A673 (cell line): ENCODE measurements at regions not wholly inside any gene's neighbourhood (a gene's known extent, or its start where the extent isn't known, plus 50 kb on each side); places are given as distances from the start of the nearest gene placed in this dataset.
A peak's percentile ranks its signal among the peaks of the same experiment; 100 is the strongest.
"Not testable (repeated sequence)": the region's sequence is repeated elsewhere in the genome, so short reads cannot be mapped to it uniquely, and the experiment has no call there.

Experiments used
- BruUV-seq: library from RNA; stranded (reverse); fragments of 400-500 nt; replicated peaks from 2 replicates; lab custom pipeline; 2021; lab: Mats Ljungman, UMichigan
- CTCF ChIA-PET: fragments of 300-600 bp; sonication (Branson Sonifier 250); formaldehyde crosslinking; loops from one replicate; lab custom pipeline; 2022; ENCODE audit warnings: antibody characterized with exemption; lab: Charles Lee
- POLR2A ChIA-PET: fragments of 300-600 bp; sonication (Branson Sonifier 250); formaldehyde crosslinking; loops from one replicate; lab custom pipeline; 2022; ENCODE audit warnings: antibody characterized with exemption; ENCODE audit not compliant: low non-redundant PET; lab: Charles Lee
- DNase-seq: peaks from one replicate; pipeline ENCODE4 v3.0.0-alpha.2; 2015; ENCODE audit warnings: low spot score
- H3K27ac ChIP-seq: fragments of 200-600 bp; sonication (generic); 2 replicates; pipeline ENCODE4 v1.5.1; 2016; ENCODE audit warnings: mixed run types, low read depth, mild to moderate bottlenecking, mixed read lengths, antibody characterized with exemption, low read length; ENCODE audit not compliant: poor library complexity, severe bottlenecking
- H3K27me3 ChIP-seq: fragments of 200-600 bp; sonication (generic); replicated peaks from 2 replicates; pipeline ENCODE4 v1.6.1; 2017; ENCODE audit warnings: mixed run types, low read depth, mild to moderate bottlenecking, mixed read lengths, antibody characterized with exemption, low read length; ENCODE audit not compliant: insufficient read depth, poor library complexity
- H3K36me3 ChIP-seq: fragments of 200-600 bp; sonication (generic); 2 replicates; pipeline ENCODE4 v1.6.1; 2016; ENCODE audit warnings: mixed run types, mild to moderate bottlenecking, mixed read lengths, antibody characterized with exemption, low read length; ENCODE audit not compliant: insufficient read depth, poor library complexity, severe bottlenecking
- H3K4me1 ChIP-seq: fragments of 200-600 bp; sonication (generic); 2 replicates; pipeline ENCODE4 v1.6.1; 2017; ENCODE audit warnings: mixed run types, mild to moderate bottlenecking, mixed read lengths, antibody characterized with exemption, low read length; ENCODE audit not compliant: insufficient read depth, poor library complexity, severe bottlenecking
- H3K4me3 ChIP-seq: fragments of 200-600 bp; sonication (generic); 2 replicates; pipeline ENCODE4 v1.5.1; 2016; ENCODE audit warnings: low read depth, mixed run types, mild to moderate bottlenecking, mixed read lengths, low read length; ENCODE audit not compliant: poor library complexity, severe bottlenecking
- H3K9me3 ChIP-seq: fragments of 200-600 bp; sonication (generic); 2 replicates; pipeline ENCODE4 v1.6.1; 2016; ENCODE audit warnings: mixed run types, low read depth, mild to moderate bottlenecking, mixed read lengths, antibody characterized with exemption, low read length; ENCODE audit not compliant: poor library complexity, severe bottlenecking
- EZH2 ChIP-seq: fragments of 200-600 bp; sonication (generic); IDR thresholded peaks from 2 replicates; pipeline ENCODE4 v1.6.1; 2017; ENCODE audit warnings: borderline replicate concordance, low read depth, mild to moderate bottlenecking, mixed read lengths, antibody characterized with exemption, low read length; ENCODE audit not compliant: poor library complexity, severe bottlenecking
- intact Hi-C: fragments of 100-400 bp; cut with micrococcal nuclease; formaldehyde crosslinking; loops from one replicate; pipeline ENCODE4 v1.10.0; 2022; ENCODE audit not compliant: unreplicated experiment
- TF ChIP-seq, protein P1 (sequence below): fragments of 300-800, 200-600 bp; sonication (generic); conservative IDR thresholded peaks from 2 replicates; pipeline ENCODE4 v1.5.1; 2017; ENCODE audit warnings: low read depth, mild to moderate bottlenecking, antibody characterized with exemption, low read length, moderate library complexity, mixed read lengths

DNA sequence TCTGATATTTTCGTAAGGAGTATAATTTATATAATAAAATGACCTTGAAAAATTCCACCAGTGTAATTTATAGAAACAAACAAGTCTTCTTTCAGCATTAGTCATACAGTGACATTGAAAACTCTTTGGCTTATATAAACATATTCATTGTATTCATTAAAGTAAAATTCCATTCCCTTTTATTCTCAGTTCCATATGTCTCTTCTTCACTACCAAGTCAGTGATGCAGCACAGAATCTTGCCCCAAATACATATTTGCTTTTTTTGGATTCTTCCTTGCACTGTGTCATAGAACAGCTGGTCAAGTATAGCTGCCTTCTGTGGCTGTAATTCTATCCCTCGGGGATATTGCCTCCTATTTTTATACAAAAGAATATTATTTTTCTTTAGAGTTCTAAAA lies 884.5 kb upstream of the POT1 start:
- no peaks in the 10 kb centered on the region for H3K4me1 ChIP-seq
- POLR2A ChIA-PET: no interaction called here
- intact Hi-C loops: no loop called here
- no peaks in the 10 kb centered on the region for H3K36me3 ChIP-seq
- DNase-seq: no peak
- CTCF ChIA-PET: no interaction called here
- H3K27ac ChIP-seq: no peak overlapping the region
- no peak overlapping the region for H3K4me3 ChIP-seq
- no peaks in the 10 kb centered on the region for H3K9me3 ChIP-seq
- TF ChIP-seq EZH2: no peak
- TF ChIP-seq, protein P1, sequence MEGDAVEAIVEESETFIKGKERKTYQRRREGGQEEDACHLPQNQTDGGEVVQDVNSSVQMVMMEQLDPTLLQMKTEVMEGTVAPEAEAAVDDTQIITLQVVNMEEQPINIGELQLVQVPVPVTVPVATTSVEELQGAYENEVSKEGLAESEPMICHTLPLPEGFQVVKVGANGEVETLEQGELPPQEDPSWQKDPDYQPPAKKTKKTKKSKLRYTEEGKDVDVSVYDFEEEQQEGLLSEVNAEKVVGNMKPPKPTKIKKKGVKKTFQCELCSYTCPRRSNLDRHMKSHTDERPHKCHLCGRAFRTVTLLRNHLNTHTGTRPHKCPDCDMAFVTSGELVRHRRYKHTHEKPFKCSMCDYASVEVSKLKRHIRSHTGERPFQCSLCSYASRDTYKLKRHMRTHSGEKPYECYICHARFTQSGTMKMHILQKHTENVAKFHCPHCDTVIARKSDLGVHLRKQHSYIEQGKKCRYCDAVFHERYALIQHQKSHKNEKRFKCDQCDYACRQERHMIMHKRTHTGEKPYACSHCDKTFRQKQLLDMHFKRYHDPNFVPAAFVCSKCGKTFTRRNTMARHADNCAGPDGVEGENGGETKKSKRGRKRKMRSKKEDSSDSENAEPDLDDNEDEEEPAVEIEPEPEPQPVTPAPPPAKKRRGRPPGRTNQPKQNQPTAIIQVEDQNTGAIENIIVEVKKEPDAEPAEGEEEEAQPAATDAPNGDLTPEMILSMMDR: no peak
- H3K27me3 ChIP-seq: no peaks in the 10 kb centered on the region
- no TSS peak for BruUV-seq

DNA sequence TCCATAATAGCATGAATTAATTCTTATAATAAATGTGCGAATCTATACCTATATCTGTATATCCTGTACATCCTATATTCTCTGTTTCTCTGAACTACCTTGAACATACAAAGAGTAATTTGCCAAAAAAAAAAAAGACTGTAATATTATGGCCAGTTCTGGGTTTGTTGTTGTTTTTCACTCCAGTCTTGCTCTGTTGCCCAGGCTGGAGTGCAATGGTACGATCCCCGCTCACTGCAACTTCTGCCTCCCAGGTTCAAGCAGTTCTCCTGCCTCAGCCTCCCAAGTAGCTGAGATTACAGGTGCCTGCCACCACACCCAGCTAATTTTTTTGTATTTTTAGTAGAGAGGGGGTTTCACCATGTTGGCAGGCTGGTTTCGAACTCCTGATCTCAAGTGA lies 876.9 kb upstream of the POT1 start:
- POLR2A ChIA-PET, H3K36me3 ChIP-seq, H3K27ac ChIP-seq, H3K27me3 ChIP-seq, intact Hi-C loops, H3K4me1 ChIP-seq, CTCF ChIA-PET, H3K4me3 ChIP-seq, BruUV-seq, H3K9me3 ChIP-seq: not testable (repeated sequence)
- DNase-seq: peak; percentile 44

DNA sequence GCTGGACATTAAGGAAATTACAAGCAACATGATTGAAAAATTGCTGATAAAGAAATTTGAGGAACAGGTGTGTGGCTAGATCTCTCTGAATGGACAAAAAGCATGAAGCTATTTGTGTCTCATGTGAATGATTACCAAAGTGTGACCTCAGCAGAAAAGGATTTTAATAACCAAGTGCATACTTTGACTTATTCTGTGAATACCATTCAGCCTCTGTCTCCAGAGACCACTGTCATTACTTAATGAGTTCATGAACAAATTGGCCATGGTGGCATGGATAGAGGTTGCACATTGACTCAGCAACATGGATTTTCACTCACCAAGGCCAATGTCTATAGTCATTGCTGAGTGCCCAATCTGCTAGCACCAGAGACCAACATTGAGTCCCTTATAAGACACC lies 874.6 kb upstream of the POT1 start:
- BruUV-seq: no TSS peak
- Histone ChIP-seq H3K4me1 (no peaks in the 10 kb centered on the region), H3K27me3 (no peaks in the 10 kb centered on the region), H3K27ac (no peak overlapping the region), H3K9me3 (no peaks in the 10 kb centered on the region), H3K36me3 (no peaks in the 10 kb centered on the region), H3K4me3 (no peak overlapping the region)
- intact Hi-C loops: no loop called here
- CTCF ChIA-PET: no interaction called here
- POLR2A ChIA-PET: no interaction called here
- TF ChIP-seq, protein P1: no peak
- DNase-seq: no peak

DNA sequence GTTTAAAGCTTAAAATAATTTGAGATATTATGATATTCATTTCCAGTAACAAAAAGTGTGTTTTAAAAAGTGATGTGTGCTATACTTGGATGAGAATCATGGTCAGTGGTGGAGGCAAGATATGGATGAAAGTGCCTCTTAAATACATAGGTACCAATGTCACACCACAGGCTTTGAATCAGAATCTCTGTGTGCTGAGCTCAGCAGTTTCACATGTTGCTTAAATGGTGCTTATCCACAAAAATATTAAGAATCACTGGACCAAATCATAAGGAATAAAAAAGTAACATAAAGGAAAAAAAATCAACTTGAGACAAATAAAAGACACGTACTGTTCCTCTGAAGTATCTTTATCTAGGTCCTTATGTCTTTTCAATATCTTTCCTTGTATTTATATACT lies 850.5 kb upstream of the POT1 start:
- Histone ChIP-seq H3K27me3 (no peaks in the 10 kb centered on the region), H3K9me3 (no peaks in the 10 kb centered on the region), H3K36me3 (no peaks in the 10 kb centered on the region), H3K4me3 (no peak overlapping the region), H3K4me1 (no peaks in the 10 kb centered on the region), H3K27ac (no peak overlapping the region)
- no TSS peak for BruUV-seq
- ChIA-PET CTCF (no interaction called here), POLR2A (no interaction called here)
- intact Hi-C loops: no loop called here
- TF ChIP-seq, protein P1: no peak
- no peak for TF ChIP-seq EZH2
- no peak for DNase-seq
